Endothelial cell of umbilical vein (primary cell): ENCODE measurements at regions not wholly inside any gene's neighbourhood (a gene's known extent, or its start where the extent isn't known, plus 50 kb on each side); places are given as distances from the start of the nearest gene placed in this dataset.

ENCODE experiments used
- BruUV-seq: library from RNA; stranded (reverse); fragments of 400-500 nt; replicated peaks from 2 replicates; lab custom pipeline; 2021; lab: Mats Ljungman, UMichigan
- CTCF ChIA-PET: fragments of 300-600, 350-600 bp; sonication (Branson Sonifier 250); formaldehyde crosslinking; loops from one replicate; lab custom pipeline; 2021; ENCODE audit warnings: antibody characterized with exemption, inconsistent platforms; lab: Charles Lee
- POLR2A ChIA-PET: fragments of 300-600, 350-600 bp; sonication (Branson Sonifier 250); formaldehyde crosslinking; loops from one replicate; lab custom pipeline; 2021; ENCODE audit warnings: antibody characterized with exemption, inconsistent platforms; lab: Charles Lee
- DNase-seq: peaks from one replicate; pipeline ENCODE4 v3.0.0-alpha.2; 2011; ENCODE audit warnings: low read depth, low spot score
- FAIRE-seq: peaks from 2 replicates; lab custom pipeline; 2011; peaks lifted over from hg19 to GRCh38; lab: Jason Lieb, UNC
- H2AFZ ChIP-seq: 2 replicates; pipeline ENCODE4 v1.6.0; 2012; ENCODE audit warnings: low read depth, low read length, control low read depth, inconsistent platforms
- H3K27ac ChIP-seq: 2 replicates; pipeline ENCODE4 v1.5.1; 2011; ENCODE audit warnings: low read depth, mild to moderate bottlenecking, control low read depth, low read length, moderate library complexity; ENCODE audit not compliant: insufficient read depth
- H3K27me3 ChIP-seq, 2 experiments: 2 replicates each; pipeline versions ENCODE4 v1.6.0 to v1.6.1; 2011; ENCODE audit warnings: low read length in 2 of 2, mixed read lengths in 1 of 2; ENCODE audit not compliant: control insufficient read depth in 2 of 2, insufficient read depth in 2 of 2
- H3K36me3 ChIP-seq, 2 experiments: 2 replicates in 1 of 2; 3 replicates in 1 of 2; pipeline ENCODE4 v1.5.1; 2011; ENCODE audit warnings: low read length in 2 of 2, mild to moderate bottlenecking in 1 of 2, moderate library complexity in 1 of 2; ENCODE audit not compliant: control insufficient read depth in 2 of 2, insufficient read depth in 2 of 2; ENCODE audit errors: extremely low read depth in 1 of 2
- H3K4me1 ChIP-seq: 3 replicates; pipeline ENCODE4 v1.5.1; 2011; ENCODE audit warnings: mild to moderate bottlenecking, low read length; ENCODE audit not compliant: control insufficient read depth, insufficient read depth; ENCODE audit errors: extremely low read depth
- H3K4me2 ChIP-seq: 2 replicates; pipeline ENCODE4 v1.6.1; 2011; ENCODE audit warnings: low read length, control low read depth, mixed read lengths; ENCODE audit not compliant: insufficient read depth
- H3K4me3 ChIP-seq, 3 experiments: fragments of 200-600 bp in 1 of 3; sonication (generic), shearing (Covaris generic) in 1 of 3; replicated peaks in 1 of 3; 2 replicates each; pipeline ENCODE4 v1.5.1; 2011 to 2016; ENCODE audit warnings: control low read depth in 3 of 3, low read length in 3 of 3, mild to moderate bottlenecking in 2 of 3, inconsistent platforms in 1 of 3, low read depth in 1 of 3, moderate library complexity in 1 of 3; ENCODE audit not compliant: insufficient read depth in 1 of 3
- H3K79me2 ChIP-seq: 2 replicates; pipeline ENCODE4 v1.6.0; 2012; ENCODE audit warnings: low read length, inconsistent platforms; ENCODE audit not compliant: control insufficient read depth, insufficient read depth
- H3K9ac ChIP-seq: replicated peaks from 2 replicates; pipeline ENCODE3; 2011; ENCODE audit warnings: low read length, control low read depth; ENCODE audit not compliant: insufficient read depth; ENCODE audit errors: extremely low read depth
- H3K9me1 ChIP-seq: replicated peaks from 3 replicates; pipeline ENCODE4 v1.6.0; 2011; ENCODE audit warnings: mild to moderate bottlenecking, low read length; ENCODE audit not compliant: control insufficient read depth, insufficient read depth; ENCODE audit errors: extremely low read depth
- H3K9me3 ChIP-seq: replicated peaks from 2 replicates; pipeline ENCODE4 v1.5.1; 2012; ENCODE audit warnings: low read length, inconsistent platforms; ENCODE audit not compliant: control insufficient read depth, insufficient read depth
- H4K20me1 ChIP-seq: replicated peaks from 2 replicates; pipeline ENCODE3; 2011; ENCODE audit warnings: mild to moderate bottlenecking, low read length; ENCODE audit not compliant: control insufficient read depth, insufficient read depth; ENCODE audit errors: extremely low read depth
- EZH2 ChIP-seq: IDR thresholded peaks from 2 replicates; pipeline ENCODE4 v1.6.1; 2012; ENCODE audit warnings: borderline replicate concordance, low read depth, mild to moderate bottlenecking, moderate library complexity, low read length, inconsistent platforms; ENCODE audit not compliant: severe bottlenecking
- FOS ChIP-seq: IDR thresholded peaks from 2 replicates; pipeline ENCODE4 v1.6.1; 2011; ENCODE audit warnings: mild to moderate bottlenecking, low read length, moderate library complexity, borderline replicate concordance; ENCODE audit not compliant: insufficient read depth
- GATA2 ChIP-seq: IDR thresholded peaks from 2 replicates; pipeline ENCODE4 v1.7.0; 2011; ENCODE audit warnings: low read depth, mild to moderate bottlenecking, moderate library complexity, mixed read lengths, low read length; ENCODE audit not compliant: insufficient read length, insufficient read depth
- JUN ChIP-seq: IDR thresholded peaks from 2 replicates; pipeline ENCODE4 v1.6.1; 2011; ENCODE audit warnings: borderline replicate concordance, low read depth; ENCODE audit not compliant: insufficient read length, insufficient read depth
- MAX ChIP-seq: IDR thresholded peaks from 2 replicates; pipeline ENCODE4 v1.6.1; 2011; ENCODE audit not compliant: insufficient read depth, insufficient read length
- MYC ChIP-seq: IDR thresholded peaks from one replicate; pipeline ENCODE4 v1.6.1; 2011; ENCODE audit warnings: mild to moderate bottlenecking, low read depth, low read length
- POLR2A ChIP-seq: IDR thresholded peaks from 2 replicates; pipeline ENCODE4 v1.6.1; 2012; ENCODE audit warnings: low read depth, mild to moderate bottlenecking, control low read depth, low read length
- POLR2AphosphoS5 ChIP-seq: IDR thresholded peaks from 2 replicates; pipeline ENCODE4 v1.6.1; 2012; ENCODE audit warnings: low read depth, mild to moderate bottlenecking, control low read depth, low read length, moderate library complexity; ENCODE audit not compliant: insufficient read depth
- dilution Hi-C: fragments of 300-500 bp; cut with MboI; formaldehyde crosslinking; loops from one replicate; pipeline ENCODE4 v1.15.0; 2019; ENCODE audit warnings: low sequenced_read_pairs; ENCODE audit not compliant: extremely low pct_ligation_motif_present
- intact Hi-C: fragments of 100-400 bp; cut with micrococcal nuclease; formaldehyde crosslinking; loops from one replicate; pipeline ENCODE4 v1.10.0; 2022
- TF ChIP-seq, protein P1 (sequence below), 2 donors: IDR thresholded peaks; 1 replicate in 1 of 2; 2 replicates in 1 of 2; pipeline ENCODE4 v1.5.1; 2011; ENCODE audit warnings: low read length in 2 of 2, mild to moderate bottlenecking in 2 of 2, moderate library complexity in 2 of 2, control low read depth in 1 of 2, inconsistent platforms in 1 of 2, low read depth in 1 of 2; ENCODE audit not compliant: insufficient read depth in 1 of 2; ENCODE audit errors: extremely low read depth in 1 of 2

DNA sequence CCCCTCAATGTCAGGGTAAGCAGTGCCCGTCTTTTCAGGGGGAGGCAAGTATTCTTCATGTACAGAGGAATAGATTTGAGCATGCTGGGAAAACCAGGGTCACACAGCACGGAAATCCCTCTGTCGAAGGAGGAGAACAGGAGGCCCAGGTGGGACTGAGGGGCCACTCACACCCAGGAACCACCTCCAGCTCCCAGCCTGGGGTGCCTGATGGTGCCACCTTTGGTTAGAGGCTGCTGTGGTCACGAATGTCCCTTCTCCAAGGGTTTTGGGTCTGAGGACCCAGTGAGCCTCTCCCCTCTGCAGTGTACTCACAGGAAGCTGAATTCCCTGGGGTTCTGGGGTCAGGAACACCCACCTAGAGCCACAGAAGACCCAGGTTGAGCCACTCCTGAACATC is 197.3 kb downstream of the ANKRD30B start:
- no peaks in the 10 kb centered on the region for H3K79me2 ChIP-seq
- no peaks in the 10 kb centered on the region for H3K36me3 ChIP-seq
- no peaks in the 10 kb centered on the region for H3K9me3 ChIP-seq
- ChIA-PET POLR2A (no interaction called here), CTCF (no interaction called here)
- intact Hi-C loops (no loop called here), dilution Hi-C loops (no loop called here)
- TF ChIP-seq FOS (no peak), MYC (no peak), POLR2A (no peak), JUN (no peak), GATA2 (no peak), POLR2AphosphoS5 (no peak), EZH2 (no peak), MAX (no peak)
- TF ChIP-seq, protein P1, sequence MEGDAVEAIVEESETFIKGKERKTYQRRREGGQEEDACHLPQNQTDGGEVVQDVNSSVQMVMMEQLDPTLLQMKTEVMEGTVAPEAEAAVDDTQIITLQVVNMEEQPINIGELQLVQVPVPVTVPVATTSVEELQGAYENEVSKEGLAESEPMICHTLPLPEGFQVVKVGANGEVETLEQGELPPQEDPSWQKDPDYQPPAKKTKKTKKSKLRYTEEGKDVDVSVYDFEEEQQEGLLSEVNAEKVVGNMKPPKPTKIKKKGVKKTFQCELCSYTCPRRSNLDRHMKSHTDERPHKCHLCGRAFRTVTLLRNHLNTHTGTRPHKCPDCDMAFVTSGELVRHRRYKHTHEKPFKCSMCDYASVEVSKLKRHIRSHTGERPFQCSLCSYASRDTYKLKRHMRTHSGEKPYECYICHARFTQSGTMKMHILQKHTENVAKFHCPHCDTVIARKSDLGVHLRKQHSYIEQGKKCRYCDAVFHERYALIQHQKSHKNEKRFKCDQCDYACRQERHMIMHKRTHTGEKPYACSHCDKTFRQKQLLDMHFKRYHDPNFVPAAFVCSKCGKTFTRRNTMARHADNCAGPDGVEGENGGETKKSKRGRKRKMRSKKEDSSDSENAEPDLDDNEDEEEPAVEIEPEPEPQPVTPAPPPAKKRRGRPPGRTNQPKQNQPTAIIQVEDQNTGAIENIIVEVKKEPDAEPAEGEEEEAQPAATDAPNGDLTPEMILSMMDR (IDR thresholded peaks at IDR 0.05; ENCODE audit: extremely low read depth in 1 of 2, insufficient read depth in 1 of 2, low read depth in 1 of 2, low read length in 2 of 2) = no peak
- no peaks in the 10 kb centered on the region for H3K4me1 ChIP-seq
- no peak overlapping the region for H3K4me3 ChIP-seq
- no peak for DNase-seq
- H3K27ac ChIP-seq = no peak overlapping the region
- no peak overlapping the region for H3K4me2 ChIP-seq
- no peaks in the 10 kb centered on the region for H4K20me1 ChIP-seq
- no peak overlapping the region for H3K9ac ChIP-seq
- H3K9me1 ChIP-seq = no peaks in the 10 kb centered on the region
- FAIRE-seq = no peak
- no TSS peak for BruUV-seq
- no peak overlapping the region for H2AFZ ChIP-seq
- no peaks in the 10 kb centered on the region for H3K27me3 ChIP-seq
